Large intestine (tissue), 3 donors: ENCODE measurements at regions not wholly inside any gene's neighbourhood (a gene's known extent, or its start where the extent isn't known, plus 50 kb on each side); places are given as distances from the start of the nearest gene placed in this dataset.

Source experiments
- DNase-seq, 2 donors: peaks; one replicate each; pipeline versions ENCODE4 v3.0.0 to v3.0.0-alpha.2; 2013
- H3K27ac ChIP-seq: one replicate; pipeline ENCODE4 v1.5.1; 2013; ENCODE audit warnings: low read length
- H3K27me3 ChIP-seq: 2 replicates; pipeline ENCODE4 v1.6.1; 2013; ENCODE audit warnings: low read length; ENCODE audit not compliant: control insufficient read depth, insufficient read depth
- H3K36me3 ChIP-seq: 2 replicates; pipeline ENCODE4 v1.6.1; 2013; ENCODE audit warnings: low read length; ENCODE audit not compliant: control insufficient read depth, insufficient read depth
- H3K4me1 ChIP-seq: one replicate; pipeline ENCODE4 v1.6.1; 2013; ENCODE audit warnings: low read length; ENCODE audit not compliant: control insufficient read depth, insufficient read depth
- H3K4me3 ChIP-seq: one replicate; pipeline ENCODE4 v1.5.1; 2013; ENCODE audit warnings: low read length
- H3K9me3 ChIP-seq: one replicate; pipeline ENCODE4 v1.6.1; 2013; ENCODE audit warnings: mild to moderate bottlenecking, low read depth, low read length, moderate library complexity; ENCODE audit not compliant: control insufficient read depth
- WGBS: methylation state at CpG from one replicate; pipeline ENCODE4 v1.1.5; 2013; ENCODE audit warnings: low lambda C conversion rate; ENCODE audit not compliant: insufficient coverage; 5-methylcytosine and 5-hydroxymethylcytosine counted together

- no CpG with 5 or more reads among the region's 2 CpGs for WGBS
- no peaks in the 10 kb centered on the region for H3K9me3 ChIP-seq
- no peak overlapping the region for H3K4me3 ChIP-seq
- H3K27me3 ChIP-seq = no peaks in the 10 kb centered on the region
- H3K4me1 ChIP-seq = no peaks in the 10 kb centered on the region
- H3K36me3 ChIP-seq = no peaks in the 10 kb centered on the region
- no peak for DNase-seq
- no peak overlapping the region for H3K27ac ChIP-seq
These were observed 240.4 kb downstream of the B3GLCT start for GRCh38 chr13:31440132-31440531.

GRCh38 chr13:31441800-31442510, 242.2 kb downstream of the B3GLCT start:
- H3K9me3 ChIP-seq = no peaks in the 10 kb centered on the region
- no CpG with 5 or more reads among the region's 9 CpGs for WGBS
- H3K27me3 ChIP-seq = no peaks in the 10 kb centered on the region
- no peak overlapping the region for H3K27ac ChIP-seq
- H3K4me3 ChIP-seq = no peak overlapping the region
- H3K36me3 ChIP-seq = no peaks in the 10 kb centered on the region
- no peaks in the 10 kb centered on the region for H3K4me1 ChIP-seq
- DNase-seq = no peak

GRCh38 chr13:31442571-31442970, 242.8 kb downstream of the B3GLCT start:
- Histone ChIP-seq H3K4me3 (no peak overlapping the region), H3K36me3 (no peaks in the 10 kb centered on the region), H3K4me1 (no peaks in the 10 kb centered on the region), H3K27me3 (no peaks in the 10 kb centered on the region), H3K27ac (no peak overlapping the region), H3K9me3 (no peaks in the 10 kb centered on the region)
- peak in 1 of 2 donors; percentile 24 for DNase-seq
- 7% methylated on average over 2 of the region's 4 CpGs for WGBS

GRCh38 chr13:31444266-31444856, 244.6 kb downstream of the B3GLCT start:
- Histone ChIP-seq H3K27ac (no peak overlapping the region), H3K4me3 (no peak overlapping the region), H3K27me3 (no peaks in the 10 kb centered on the region), H3K4me1 (no peaks in the 10 kb centered on the region), H3K36me3 (no peaks in the 10 kb centered on the region), H3K9me3 (no peaks in the 10 kb centered on the region)
- 100% methylated on average over 1 of the region's 3 CpGs for WGBS
- no peak for DNase-seq

- Histone ChIP-seq H3K27ac (no peak overlapping the region), H3K4me3 (no peak overlapping the region), H3K4me1 (no peaks in the 10 kb centered on the region), H3K27me3 (peaks cover 2% of the 10 kb centered on the region), H3K36me3 (no peaks in the 10 kb centered on the region), H3K9me3 (no peaks in the 10 kb centered on the region)
- WGBS = no CpG with 5 or more reads among the region's 2 CpGs
- DNase-seq = no peak
These were observed 252.8 kb downstream of the B3GLCT start for GRCh38 chr13:31452525-31452924.

GRCh38 chr13:31455581-31455980, 255.8 kb downstream of the B3GLCT start:
- no peaks in the 10 kb centered on the region for H3K4me1 ChIP-seq
- no peak for DNase-seq
- no peak overlapping the region for H3K4me3 ChIP-seq
- H3K27ac ChIP-seq = no peak overlapping the region
- no peaks in the 10 kb centered on the region for H3K36me3 ChIP-seq
- no peaks in the 10 kb centered on the region for H3K9me3 ChIP-seq
- H3K27me3 ChIP-seq = peaks cover 2% of the 10 kb centered on the region

- DNase-seq = no peak
- Histone ChIP-seq H3K27ac (no peak overlapping the region), H3K4me1 (no peaks in the 10 kb centered on the region), H3K4me3 (no peak overlapping the region), H3K9me3 (no peaks in the 10 kb centered on the region), H3K27me3 (peaks cover 2% of the 10 kb centered on the region), H3K36me3 (no peaks in the 10 kb centered on the region)
These were observed 256.3 kb downstream of the B3GLCT start for GRCh38 chr13:31456056-31456455.

GRCh38 chr13:31460061-31460460, 260.3 kb downstream of the B3GLCT start:
- no peak overlapping the region for H3K4me3 ChIP-seq
- DNase-seq = peak; percentile 50 to 64
- H3K9me3 ChIP-seq = no peaks in the 10 kb centered on the region
- WGBS = 10% methylated on average over 2 of the region's 3 CpGs
- H3K27ac ChIP-seq = no peak overlapping the region
- no peaks in the 10 kb centered on the region for H3K4me1 ChIP-seq
- H3K27me3 ChIP-seq = peaks cover 5% of the 10 kb centered on the region
- H3K36me3 ChIP-seq = no peaks in the 10 kb centered on the region

GRCh38 chr13:31461923-31462322, 262.1 kb downstream of the B3GLCT start:
- no peaks in the 10 kb centered on the region for H3K36me3 ChIP-seq
- H3K4me1 ChIP-seq = no peaks in the 10 kb centered on the region
- 100% methylated on average over 1 of the region's 5 CpGs for WGBS
- H3K9me3 ChIP-seq = no peaks in the 10 kb centered on the region
- no peak for DNase-seq
- no peak overlapping the region for H3K27ac ChIP-seq
- H3K4me3 ChIP-seq = no peak overlapping the region
- H3K27me3 ChIP-seq = peaks cover 5% of the 10 kb centered on the region

- H3K4me1 ChIP-seq = no peaks in the 10 kb centered on the region
- no peak overlapping the region for H3K27ac ChIP-seq
- WGBS = 75% methylated on average over 1 of the region's 3 CpGs
- H3K27me3 ChIP-seq = peaks cover 3% of the 10 kb centered on the region
- no peak for DNase-seq
- H3K36me3 ChIP-seq = no peaks in the 10 kb centered on the region
- no peak overlapping the region for H3K4me3 ChIP-seq
- no peaks in the 10 kb centered on the region for H3K9me3 ChIP-seq
These were observed 263.0 kb downstream of the B3GLCT start for GRCh38 chr13:31462766-31463165.
